Choroid plexus epithelial cell (primary cell): ENCODE measurements at regions not wholly inside any gene's neighbourhood (a gene's known extent, or its start where the extent isn't known, plus 50 kb on each side); places are given as distances from the start of the nearest gene placed in this dataset.

ENCODE experiments used
- DNase-seq: peaks from one replicate; pipeline ENCODE4 v3.0.0-alpha.2; 2010; ENCODE audit warnings: low read depth
- H3K4me3 ChIP-seq: 2 replicates; pipeline ENCODE4 v1.5.1; 2011; ENCODE audit warnings: low read depth, mild to moderate bottlenecking, control low read depth, low read length, moderate library complexity
- CTCF ChIP-seq: conservative IDR thresholded peaks from 2 replicates; pipeline ENCODE4 v1.5.1; 2011; ENCODE audit warnings: low read depth, mild to moderate bottlenecking, control low read depth, inconsistent platforms, low read length, moderate library complexity

GRCh38 chr13:106336668-106337067 is 198.8 kb downstream of the EFNB2 start:
- TF ChIP-seq CTCF, result no peak
- DNase-seq, result no peak
- H3K4me3 ChIP-seq, result no peak overlapping the region

GRCh38 chr13:106332621-106333020 is 202.8 kb downstream of the EFNB2 start:
- TF ChIP-seq CTCF, result no peak
- no peak for DNase-seq
- no peak overlapping the region for H3K4me3 ChIP-seq

GRCh38 chr13:106331116-106331515 is 204.3 kb downstream of the EFNB2 start:
- DNase-seq, result no peak
- TF ChIP-seq CTCF, result no peak
- no peak overlapping the region for H3K4me3 ChIP-seq

GRCh38 chr13:106329941-106330340 is 205.5 kb downstream of the EFNB2 start:
- no peak for DNase-seq
- no peak for TF ChIP-seq CTCF
- no peak overlapping the region for H3K4me3 ChIP-seq

- TF ChIP-seq CTCF, result no peak
Observed at GRCh38 chr13:106326751-106327150, 208.7 kb downstream of the EFNB2 start.

GRCh38 chr13:106324444-106324843 is 211.0 kb downstream of the EFNB2 start:
- TF ChIP-seq CTCF, result no peak
- DNase-seq, result no peak
- no peak overlapping the region for H3K4me3 ChIP-seq

More at GRCh38 chr13:106326751-106327150, 208.7 kb downstream of the EFNB2 start:
- no peak overlapping the region for H3K4me3 ChIP-seq
- no peak for DNase-seq

GRCh38 chr13:106322628-106323027 is 212.8 kb downstream of the EFNB2 start:
- H3K4me3 ChIP-seq, result no peak overlapping the region
- DNase-seq, result no peak
- no peak for TF ChIP-seq CTCF
